ENCODE measurements at regions not wholly inside any gene's neighbourhood (a gene's known extent, or its start where the extent isn't known, plus 50 kb on each side); places are given as distances from the start of the nearest gene placed in this dataset.

- no peak for FAIRE-seq
Measured at GRCh38 chr7:42552227-42552626, 315.2 kb upstream of the GLI3 start.

More at GRCh38 chr7:42552227-42552626, 315.2 kb upstream of the GLI3 start:
- Histone ChIP-seq H3K23me2 (ENCODE audit: low read depth, low read length) (no peaks in the 10 kb centered on the region), H4K91ac (replicated peaks; ENCODE audit: insufficient read length, low read length) (no peak overlapping the region), H3K79me1 (ENCODE audit: low read depth, low read length) (no peaks in the 10 kb centered on the region), H3K56ac (replicated peaks; ENCODE audit: insufficient read length, low read depth, low read length) (no peak overlapping the region), H3K9me3 (ENCODE audit: insufficient read depth in 2 of 2, low read depth in 1 of 2, low read length in 1 of 2) (peaks cover 29 to 36% of the 10 kb centered on the region in 2 experiments), H2BK5ac (ENCODE audit: low read depth, low read length) (no peak overlapping the region), H2AK5ac (ENCODE audit: low read depth, low read length) (no peak overlapping the region), H4K8ac (ENCODE audit: extremely low read depth, insufficient read depth, low read length) (no peak overlapping the region), H4K20me1 (replicated peaks in 1 of 2; ENCODE audit: control insufficient read depth in 1 of 2, insufficient read depth in 2 of 2, low read length in 2 of 2) (no peaks in the 10 kb centered on the region), H2AFZ (ENCODE audit: low read length) (no peak overlapping the region), H3K23ac (ENCODE audit: insufficient read length) (no peak overlapping the region), H2BK120ac (replicated peaks; ENCODE audit: low read depth, low read length) (no peak overlapping the region), H3K9ac (replicated peaks in 1 of 4; ENCODE audit: extremely low read depth in 1 of 4, low read depth in 3 of 4, low read length in 3 of 4) (no peak overlapping the region), H3K4me1 (replicated peaks in 1 of 4; ENCODE audit: control insufficient read depth in 3 of 4, insufficient read depth in 4 of 4, low read length in 3 of 4) (no peaks in the 10 kb centered on the region), H4K5ac (ENCODE audit: insufficient read length, low read depth, low read length) (no peak overlapping the region), H3K27me3 (replicated peaks in 1 of 4; ENCODE audit: control insufficient read depth in 3 of 4, extremely low read depth in 1 of 4, insufficient read depth in 3 of 4, low read length in 3 of 4) (no peaks in the 10 kb centered on the region), H2BK15ac (ENCODE audit: low read length) (no peak overlapping the region), H3K27ac (ENCODE audit: low read depth, low read length) (no peak overlapping the region), H3K14ac (ENCODE audit: insufficient read length) (no peak overlapping the region), H2BK12ac (ENCODE audit: low read depth, low read length) (no peak overlapping the region), H3K4ac (replicated peaks; ENCODE audit: insufficient read length, low read depth, low read length) (no peak overlapping the region), H2BK20ac (ENCODE audit: low read length) (no peak overlapping the region), H3K79me2 (ENCODE audit: control insufficient read depth in 1 of 2, insufficient read depth in 2 of 2, low read length in 2 of 2) (no peaks in the 10 kb centered on the region), H3K18ac (ENCODE audit: extremely low read depth, low read length) (no peak overlapping the region), H3K36me3 (ENCODE audit: control insufficient read depth in 2 of 4, insufficient read depth in 4 of 4, low read length in 3 of 4) (no peaks in the 10 kb centered on the region; a peak in 1 of 8 replicates), H3K4me2 (ENCODE audit: insufficient read depth in 1 of 2, low read depth in 2 of 2, low read length in 2 of 2) (no peak overlapping the region), H3K4me3 (ENCODE audit: extremely low read depth in 1 of 4, insufficient read depth in 2 of 4, low read depth in 3 of 4, low read length in 4 of 4) (no peak overlapping the region)
- no peak for TF ChIP-seq POLR2A (IDR thresholded peaks at IDR 0.05; ENCODE audit: control extremely low read depth in 1 of 2, low read depth in 2 of 2, low read length in 2 of 2)
- TF ChIP-seq CBX8 (IDR thresholded peaks at IDR 0.05; ENCODE audit: borderline replicate concordance, low read depth, low read length): no peak
- no peak for TF ChIP-seq CHD2 (IDR thresholded peaks at IDR 0.05; ENCODE audit: low read length)
- TF ChIP-seq TAF7 (optimal IDR thresholded peaks at IDR 0.05; ENCODE audit: borderline replicate concordance, low read depth, low read length): no peak
- no peak for TF ChIP-seq E2F6 (IDR thresholded peaks at IDR 0.05)
- TF ChIP-seq POLR2AphosphoS5 (IDR thresholded peaks at IDR 0.05; ENCODE audit: low read depth, low read length): no peak
- TF ChIP-seq BCL11A (IDR thresholded peaks at IDR 0.05; ENCODE audit: low read depth in 2 of 2, low read length in 2 of 2): no peak
- ChIA-PET CTCF (ENCODE audit: partially characterized antibody) (interaction anchor here (0.7 to 1.3 kb wide), 3 partner anchors 10 to 610 kb away, joined by 3 to 4 read pairs (median 3); no protein-coding TSS in a partner anchor), POLR2A (ENCODE audit: partially characterized antibody) (no interaction called here)
- no peak for DNase-seq (ENCODE audit: low read depth in 1 of 2, low spot score in 2 of 2)

All from H1 (cell line).